Natural killer cell (primary cell): ENCODE measurements at regions not wholly inside any gene's neighbourhood (a gene's known extent, or its start where the extent isn't known, plus 50 kb on each side); places are given as distances from the start of the nearest gene placed in this dataset.

ENCODE experiments used
- ATAC-seq, 3 donors: fragments of 150-1000 bp in 2 of 3; fragments of 200-7000 bp in 1 of 3; cut with Tn5 transposase; 1 replicate in 1 of 3; 2 replicates in 2 of 3; pipeline ENCODE4 v1.10.0; 2021; ENCODE audit warnings: mild to moderate bottlenecking in 2 of 3, moderate library complexity in 2 of 3
- DNase-seq, 2 donors: peaks; one replicate each; pipeline versions ENCODE4 v3.0.0 to v3.0.0-alpha.2; 2013 to 2021; ENCODE audit warnings: mixed read lengths in 1 of 2
- H3K27ac ChIP-seq: one replicate; pipeline ENCODE4 v1.5.1; 2013; ENCODE audit warnings: mild to moderate bottlenecking, low read length
- H3K27me3 ChIP-seq: one replicate; pipeline ENCODE4 v1.6.1; 2013; ENCODE audit warnings: low read length; ENCODE audit not compliant: control insufficient read depth, insufficient read depth
- H3K36me3 ChIP-seq: one replicate; pipeline ENCODE4 v1.6.1; 2013; ENCODE audit warnings: low read length; ENCODE audit not compliant: control insufficient read depth, insufficient read depth
- H3K4me1 ChIP-seq: one replicate; pipeline ENCODE4 v1.6.1; 2013; ENCODE audit warnings: low read length; ENCODE audit not compliant: control insufficient read depth, insufficient read depth
- H3K4me3 ChIP-seq: one replicate; pipeline ENCODE4 v1.5.1; 2013; ENCODE audit warnings: low read length
- H3K9me3 ChIP-seq: one replicate; pipeline ENCODE4 v1.6.1; 2013; ENCODE audit warnings: low read length; ENCODE audit not compliant: control insufficient read depth, insufficient read depth
- H3K27ac Mint-ChIP-seq, 2 donors: one replicate each; pipeline ENCODE4 v1.8.0; 2022; ENCODE audit warnings: mild to moderate bottlenecking in 2 of 2, mixed read lengths in 2 of 2, moderate library complexity in 1 of 2
- H3K27me3 Mint-ChIP-seq, 2 donors: one replicate each; pipeline ENCODE4 v1.8.0; 2022; ENCODE audit warnings: low read depth in 2 of 2, mixed read lengths in 2 of 2
- H3K36me3 Mint-ChIP-seq: one replicate; pipeline ENCODE4 v1.8.0; 2022; ENCODE audit warnings: mixed read lengths
- H3K4me1 Mint-ChIP-seq, 2 donors: one replicate each; pipeline ENCODE4 v1.8.0; 2022; ENCODE audit warnings: mixed read lengths in 2 of 2
- H3K4me3 Mint-ChIP-seq: one replicate; pipeline ENCODE4 v1.8.0; 2022; ENCODE audit warnings: mild to moderate bottlenecking, moderate library complexity, mixed read lengths
- H3K9me3 Mint-ChIP-seq, 2 donors: one replicate each; pipeline ENCODE4 v1.8.0; 2022; ENCODE audit warnings: mixed read lengths in 2 of 2
- WGBS: methylation state at CpG from one replicate; pipeline ENCODE4 v1.1.7; 2013; ENCODE audit warnings: missing lambda C conversion rate; ENCODE audit not compliant: insufficient coverage; 5-methylcytosine and 5-hydroxymethylcytosine counted together
- intact Hi-C: fragments of 100-400 bp; cut with micrococcal nuclease; formaldehyde crosslinking; loops from one replicate; pipeline ENCODE4 v1.14.2; 2022
- TF ChIP-seq, protein P1 (sequence below): fragments of 200-600 bp; IDR thresholded peaks from one replicate; pipeline ENCODE4 v1.8.0; 2022; ENCODE audit warnings: antibody characterized with exemption

DNA sequence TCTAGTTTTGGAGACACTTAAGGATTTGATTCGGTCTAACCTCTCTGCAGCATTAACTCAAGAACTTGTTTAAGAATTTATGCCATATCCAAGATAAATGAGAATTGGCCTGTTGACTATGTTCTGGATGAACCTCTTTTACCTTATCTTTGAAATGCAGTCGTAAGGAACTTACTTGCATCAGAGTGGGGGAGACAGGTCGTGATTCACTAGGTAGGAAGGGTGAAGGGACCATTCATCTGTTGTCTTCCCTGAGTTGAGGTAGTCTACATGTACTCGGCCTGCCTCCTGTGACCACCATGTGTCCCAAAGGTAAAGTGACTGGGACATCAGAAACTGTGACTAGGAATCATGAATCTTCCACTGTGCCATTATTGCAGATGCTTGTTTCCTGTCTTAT, 248.0 kb upstream of the P2RY1 start:
- Mint-ChIP-seq H3K27ac (no peak overlapping the region), H3K27me3 (peaks cover 0 to 6% of the 10 kb centered on the region in 2 donors), H3K9me3 (no peaks in the 10 kb centered on the region), H3K4me1 (no peaks in the 10 kb centered on the region), H3K36me3 (no peaks in the 10 kb centered on the region), H3K4me3 (no peak overlapping the region)
- intact Hi-C loops = no loop called here
- no peaks in the 10 kb centered on the region for H3K4me1 ChIP-seq
- TF ChIP-seq, protein P1, sequence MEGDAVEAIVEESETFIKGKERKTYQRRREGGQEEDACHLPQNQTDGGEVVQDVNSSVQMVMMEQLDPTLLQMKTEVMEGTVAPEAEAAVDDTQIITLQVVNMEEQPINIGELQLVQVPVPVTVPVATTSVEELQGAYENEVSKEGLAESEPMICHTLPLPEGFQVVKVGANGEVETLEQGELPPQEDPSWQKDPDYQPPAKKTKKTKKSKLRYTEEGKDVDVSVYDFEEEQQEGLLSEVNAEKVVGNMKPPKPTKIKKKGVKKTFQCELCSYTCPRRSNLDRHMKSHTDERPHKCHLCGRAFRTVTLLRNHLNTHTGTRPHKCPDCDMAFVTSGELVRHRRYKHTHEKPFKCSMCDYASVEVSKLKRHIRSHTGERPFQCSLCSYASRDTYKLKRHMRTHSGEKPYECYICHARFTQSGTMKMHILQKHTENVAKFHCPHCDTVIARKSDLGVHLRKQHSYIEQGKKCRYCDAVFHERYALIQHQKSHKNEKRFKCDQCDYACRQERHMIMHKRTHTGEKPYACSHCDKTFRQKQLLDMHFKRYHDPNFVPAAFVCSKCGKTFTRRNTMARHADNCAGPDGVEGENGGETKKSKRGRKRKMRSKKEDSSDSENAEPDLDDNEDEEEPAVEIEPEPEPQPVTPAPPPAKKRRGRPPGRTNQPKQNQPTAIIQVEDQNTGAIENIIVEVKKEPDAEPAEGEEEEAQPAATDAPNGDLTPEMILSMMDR = no peak
- H3K4me3 ChIP-seq = no peak overlapping the region
- no peaks in the 10 kb centered on the region for H3K9me3 ChIP-seq
- DNase-seq = no peak
- H3K36me3 ChIP-seq = no peaks in the 10 kb centered on the region
- 78% methylated on average over 4 of the region's 4 CpGs for WGBS
- H3K27ac ChIP-seq = no peak overlapping the region
- ATAC-seq = no peak
- no peaks in the 10 kb centered on the region for H3K27me3 ChIP-seq

DNA sequence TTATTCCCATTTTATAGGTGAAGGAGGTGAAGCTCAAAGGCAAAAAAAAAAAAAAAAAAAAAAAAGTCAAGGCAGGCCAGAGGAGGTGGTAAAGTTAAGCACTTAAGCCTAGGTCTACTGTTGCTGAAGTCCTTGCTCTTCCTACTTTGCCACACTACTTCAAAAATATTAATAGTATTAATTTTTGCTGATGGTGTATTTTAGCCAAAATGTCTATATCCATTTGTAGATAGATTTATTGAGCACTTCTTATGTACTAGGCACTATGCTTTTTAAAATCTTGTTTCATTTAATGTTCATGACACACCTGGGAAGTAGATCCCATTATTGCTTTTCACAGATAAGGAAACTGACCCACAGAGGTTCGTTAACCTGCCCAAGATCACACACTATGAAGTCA, 247.1 kb upstream of the P2RY1 start:
- H3K4me1 Mint-ChIP-seq = no peaks in the 10 kb centered on the region
- H3K4me3 Mint-ChIP-seq = no peak overlapping the region
- intact Hi-C loops = no loop called here
- Histone ChIP-seq H3K4me3 (no peak overlapping the region), H3K4me1 (no peaks in the 10 kb centered on the region), H3K9me3 (no peaks in the 10 kb centered on the region), H3K36me3 (no peaks in the 10 kb centered on the region), H3K27ac (no peak overlapping the region), H3K27me3 (no peaks in the 10 kb centered on the region)
- no peaks in the 10 kb centered on the region for H3K9me3 Mint-ChIP-seq
- ATAC-seq (no peak), DNase-seq (no peak)
- H3K27ac Mint-ChIP-seq = no peak overlapping the region
- H3K36me3 Mint-ChIP-seq = no peaks in the 10 kb centered on the region
- no peaks in the 10 kb centered on the region for H3K27me3 Mint-ChIP-seq
- TF ChIP-seq, protein P1 = no peak
- 67% methylated on average over 1 of the region's 1 CpG for WGBS

DNA sequence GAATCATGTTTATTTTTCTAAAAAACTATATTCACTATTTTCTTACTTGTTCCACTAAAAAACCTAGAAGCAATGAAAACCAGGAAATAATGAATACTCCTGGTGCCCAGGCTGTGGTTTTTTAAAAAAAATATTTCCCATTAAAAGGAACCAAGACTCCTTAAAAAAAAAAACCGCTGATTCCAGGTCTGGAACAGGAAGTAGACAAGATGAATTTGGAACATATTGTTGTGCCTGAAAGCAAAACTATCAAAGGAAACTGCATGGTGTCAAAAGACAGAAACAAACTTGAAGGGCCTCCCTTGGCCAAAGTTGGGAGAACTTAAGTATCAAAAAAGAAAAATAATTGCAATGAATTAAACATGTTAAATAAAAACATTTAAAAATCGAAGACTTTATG, 245.3 kb upstream of the P2RY1 start:
- WGBS = 8% methylated on average over 1 of the region's 2 CpGs
- H3K4me1 Mint-ChIP-seq = no peaks in the 10 kb centered on the region

DNA sequence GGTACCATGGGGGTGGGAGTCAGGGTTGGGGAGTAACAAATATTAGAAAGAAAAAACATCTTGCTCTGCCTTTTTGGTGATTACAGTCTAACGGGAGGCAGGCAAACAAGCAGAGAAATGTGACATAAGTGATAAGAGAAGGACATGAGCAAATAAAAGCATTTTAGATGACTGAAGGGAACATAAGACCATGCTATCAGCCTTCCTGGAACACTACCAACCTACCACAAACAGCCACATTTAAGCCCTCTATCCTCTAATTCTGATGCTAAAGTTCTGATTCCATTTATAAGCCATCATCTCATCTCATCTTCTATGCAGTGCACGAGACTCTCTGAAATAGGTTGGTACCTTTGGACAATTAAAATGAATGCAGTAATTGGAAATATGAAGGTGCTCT, 243.4 kb upstream of the P2RY1 start:
- H3K27ac ChIP-seq = no peak overlapping the region
- ATAC-seq (no peak), DNase-seq (no peak)
- Mint-ChIP-seq H3K4me3 (no peak overlapping the region), H3K9me3 (no peaks in the 10 kb centered on the region), H3K4me1 (peaks cover 0 to 7% of the 10 kb centered on the region in 2 donors), H3K27me3 (no peaks in the 10 kb centered on the region), H3K36me3 (no peaks in the 10 kb centered on the region), H3K27ac (no peak overlapping the region)
- H3K27me3 ChIP-seq = no peaks in the 10 kb centered on the region
- TF ChIP-seq, protein P1 = no peak
- no peaks in the 10 kb centered on the region for H3K36me3 ChIP-seq
- 80% methylated on average over 2 of the region's 2 CpGs for WGBS
- intact Hi-C loops = no loop called here
- H3K4me1 ChIP-seq = peaks cover 1% of the 10 kb centered on the region
- no peaks in the 10 kb centered on the region for H3K9me3 ChIP-seq
- H3K4me3 ChIP-seq = no peak overlapping the region

More for the DNA sequence above, 245.3 kb upstream of the P2RY1 start:
- no peaks in the 10 kb centered on the region for H3K36me3 ChIP-seq
- no peaks in the 10 kb centered on the region for H3K9me3 ChIP-seq
- no peak overlapping the region for H3K4me3 Mint-ChIP-seq
- intact Hi-C loops = no loop called here
- H3K9me3 Mint-ChIP-seq = no peaks in the 10 kb centered on the region
- no peak overlapping the region for H3K27ac ChIP-seq
- H3K27me3 Mint-ChIP-seq = no peaks in the 10 kb centered on the region
- H3K27ac Mint-ChIP-seq = no peak overlapping the region
- TF ChIP-seq, protein P1 = no peak
- ATAC-seq (no peak), DNase-seq (no peak)
- H3K36me3 Mint-ChIP-seq = no peaks in the 10 kb centered on the region
- no peak overlapping the region for H3K4me3 ChIP-seq
- H3K4me1 ChIP-seq = no peaks in the 10 kb centered on the region
- H3K27me3 ChIP-seq = no peaks in the 10 kb centered on the region
